Uterus (tissue), 3 donors: ENCODE measurements at regions not wholly inside any gene's neighbourhood (a gene's known extent, or its start where the extent isn't known, plus 50 kb on each side); places are given as distances from the start of the nearest gene placed in this dataset.

Experiments
- DNase-seq, 2 donors: peaks; one replicate each; pipeline ENCODE4 v3.0.0-alpha.2; 2019 to 2020
- H3K27ac ChIP-seq, 2 donors: fragments of 200-600 bp; sonication (generic); 1 replicate in 1 of 2; 2 replicates in 1 of 2; pipeline ENCODE4 v1.5.1; 2016 to 2018
- H3K27me3 ChIP-seq, 2 donors: fragments of 200-600 bp; sonication (generic); one replicate each; pipeline ENCODE4 v1.5.1; 2018 to 2019; ENCODE audit warnings: control low read depth in 1 of 2
- H3K36me3 ChIP-seq, 2 donors: fragments of 200-600 bp; sonication (generic); one replicate each; pipeline ENCODE4 v1.5.1; 2019; ENCODE audit warnings: control low read depth in 1 of 2
- H3K4me1 ChIP-seq, 2 donors: fragments of 200-600 bp; sonication (generic); one replicate each; pipeline ENCODE4 v1.5.1; 2018 to 2019; ENCODE audit warnings: control low read depth in 1 of 2
- H3K4me3 ChIP-seq, 2 donors: fragments of 200-600 bp; sonication (generic); 1 replicate in 1 of 2; 2 replicates in 1 of 2; pipeline ENCODE4 v1.5.1; 2018 to 2019; ENCODE audit warnings: mild to moderate bottlenecking in 1 of 2
- H3K9me3 ChIP-seq, 2 donors: fragments of 200-600 bp; sonication (generic); one replicate each; pipeline ENCODE4 v1.5.1; 2019; ENCODE audit warnings: control low read depth in 1 of 2
- POLR2A ChIP-seq, 2 donors: fragments of 450-650 bp; IDR thresholded peaks; one replicate each; pipeline ENCODE4 v1.6.1; 2016; ENCODE audit warnings: antibody characterized with exemption in 2 of 2, mild to moderate bottlenecking in 1 of 2, moderate library complexity in 1 of 2
- intact Hi-C: fragments of 100-400 bp; cut with DNase I; formaldehyde crosslinking; loops from one replicate; pipeline ENCODE4 v1.15.1; 2023; ENCODE audit warnings: low total_unique reads
- TF ChIP-seq, protein P1 (sequence below), 4 experiments: fragments of 200-600 bp in 2 of 4; fragments of 450-650 bp in 2 of 4; sonication (generic) in 2 of 4; IDR thresholded peaks; one replicate each; pipeline ENCODE4 v1.5.1; 2016 to 2019; ENCODE audit warnings: antibody characterized with exemption in 4 of 4, mild to moderate bottlenecking in 2 of 4, moderate library complexity in 1 of 4
- donor health status: DM: yes; HTN: yes; CAD: no.

DNA sequence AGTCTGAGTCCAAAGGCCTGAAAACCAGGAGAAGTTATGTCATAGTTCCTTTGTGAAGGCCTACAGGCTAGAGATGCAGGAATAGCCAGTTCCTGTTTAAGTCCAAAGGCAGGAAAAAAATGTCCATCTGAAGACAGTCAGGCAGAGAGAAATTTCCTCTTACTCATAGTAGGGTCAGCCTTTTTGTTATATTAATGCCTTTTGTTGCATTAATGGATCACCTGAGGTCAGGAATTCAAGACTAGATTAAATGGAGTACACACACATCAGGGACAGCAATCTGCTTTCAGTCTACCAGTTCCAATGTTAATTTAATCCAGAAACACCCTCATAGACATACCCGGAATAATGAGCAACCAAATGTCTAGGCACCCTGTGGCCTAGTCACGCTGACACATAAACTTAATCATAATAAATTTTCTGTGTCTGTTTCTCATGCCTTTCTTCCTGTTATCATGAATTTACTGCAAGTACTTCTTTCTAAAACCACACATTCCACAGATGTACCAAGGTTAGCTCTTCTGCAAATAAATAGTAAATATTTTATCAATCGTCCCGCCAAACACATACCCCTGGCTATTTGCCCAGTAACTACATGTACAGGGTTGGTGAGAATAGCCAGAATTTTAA is 703.9 kb downstream of the EFNA5 start:
- H3K27ac ChIP-seq, result no peak overlapping the region
- H3K4me1 ChIP-seq, result no peaks in the 10 kb centered on the region
- no peak for TF ChIP-seq POLR2A (IDR thresholded peaks at IDR 0.05)
- TF ChIP-seq, protein P1, sequence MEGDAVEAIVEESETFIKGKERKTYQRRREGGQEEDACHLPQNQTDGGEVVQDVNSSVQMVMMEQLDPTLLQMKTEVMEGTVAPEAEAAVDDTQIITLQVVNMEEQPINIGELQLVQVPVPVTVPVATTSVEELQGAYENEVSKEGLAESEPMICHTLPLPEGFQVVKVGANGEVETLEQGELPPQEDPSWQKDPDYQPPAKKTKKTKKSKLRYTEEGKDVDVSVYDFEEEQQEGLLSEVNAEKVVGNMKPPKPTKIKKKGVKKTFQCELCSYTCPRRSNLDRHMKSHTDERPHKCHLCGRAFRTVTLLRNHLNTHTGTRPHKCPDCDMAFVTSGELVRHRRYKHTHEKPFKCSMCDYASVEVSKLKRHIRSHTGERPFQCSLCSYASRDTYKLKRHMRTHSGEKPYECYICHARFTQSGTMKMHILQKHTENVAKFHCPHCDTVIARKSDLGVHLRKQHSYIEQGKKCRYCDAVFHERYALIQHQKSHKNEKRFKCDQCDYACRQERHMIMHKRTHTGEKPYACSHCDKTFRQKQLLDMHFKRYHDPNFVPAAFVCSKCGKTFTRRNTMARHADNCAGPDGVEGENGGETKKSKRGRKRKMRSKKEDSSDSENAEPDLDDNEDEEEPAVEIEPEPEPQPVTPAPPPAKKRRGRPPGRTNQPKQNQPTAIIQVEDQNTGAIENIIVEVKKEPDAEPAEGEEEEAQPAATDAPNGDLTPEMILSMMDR (IDR thresholded peaks at IDR 0.05), result no peak
- DNase-seq, result no peak
- intact Hi-C loops, result no loop called here
- H3K36me3 ChIP-seq, result no peaks in the 10 kb centered on the region
- no peaks in the 10 kb centered on the region for H3K27me3 ChIP-seq
- H3K9me3 ChIP-seq, result no peaks in the 10 kb centered on the region
- no peak overlapping the region for H3K4me3 ChIP-seq

DNA sequence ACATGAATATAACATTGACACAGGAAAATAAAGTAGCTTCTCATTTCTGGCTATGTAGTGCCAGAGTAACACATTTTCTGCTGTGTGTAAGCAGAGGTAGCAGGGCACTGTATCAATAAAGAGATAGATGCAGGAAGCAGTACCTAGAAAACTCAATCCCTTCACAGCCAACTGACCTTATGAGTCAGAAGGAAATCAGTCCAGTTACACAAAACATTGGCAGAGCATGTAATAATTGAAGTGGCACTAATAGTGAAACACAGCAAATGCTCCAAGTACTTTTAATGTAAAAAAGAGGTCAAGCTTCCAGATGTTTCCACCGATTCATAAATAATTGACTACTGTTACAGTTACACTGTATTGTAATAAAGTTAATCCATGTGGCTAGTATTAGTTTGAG is 706.6 kb downstream of the EFNA5 start:
- TF ChIP-seq, protein P1 (IDR thresholded peaks at IDR 0.05), result no peak
- TF ChIP-seq POLR2A (IDR thresholded peaks at IDR 0.05), result no peak
- H3K36me3 ChIP-seq, result no peaks in the 10 kb centered on the region

DNA sequence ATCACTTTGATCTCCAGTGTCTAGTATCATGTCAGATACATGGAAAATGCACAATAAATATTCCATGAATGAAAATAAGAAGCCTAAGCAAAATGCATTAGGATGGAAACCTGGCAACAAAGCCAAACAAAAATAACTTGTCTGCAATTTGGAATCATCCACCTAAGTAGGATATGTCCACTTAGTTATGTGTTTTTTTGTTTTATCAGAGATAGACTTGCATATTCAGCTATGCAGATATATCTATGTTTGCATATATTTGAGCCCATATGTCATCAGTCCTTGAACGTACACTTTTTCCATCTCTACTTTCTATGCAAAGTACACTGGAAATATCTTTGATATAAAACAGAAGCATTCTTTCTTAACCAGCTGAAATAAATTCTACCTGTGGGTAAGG is 707.1 kb downstream of the EFNA5 start:
- Histone ChIP-seq H3K36me3 (no peaks in the 10 kb centered on the region), H3K4me1 (no peaks in the 10 kb centered on the region), H3K4me3 (no peak overlapping the region), H3K9me3 (no peaks in the 10 kb centered on the region), H3K27ac (no peak overlapping the region), H3K27me3 (no peaks in the 10 kb centered on the region)
- intact Hi-C loops, result no loop called here
- DNase-seq, result no peak
- TF ChIP-seq, protein P1 (IDR thresholded peaks at IDR 0.05), result no peak
- no peak for TF ChIP-seq POLR2A (IDR thresholded peaks at IDR 0.05)

More for the DNA sequence above, 706.6 kb downstream of the EFNA5 start:
- H3K27ac ChIP-seq, result no peak overlapping the region
- no peak overlapping the region for H3K4me3 ChIP-seq
- no peaks in the 10 kb centered on the region for H3K4me1 ChIP-seq
- no peaks in the 10 kb centered on the region for H3K9me3 ChIP-seq
- no peaks in the 10 kb centered on the region for H3K27me3 ChIP-seq
- DNase-seq, result no peak
- intact Hi-C loops, result no loop called here

DNA sequence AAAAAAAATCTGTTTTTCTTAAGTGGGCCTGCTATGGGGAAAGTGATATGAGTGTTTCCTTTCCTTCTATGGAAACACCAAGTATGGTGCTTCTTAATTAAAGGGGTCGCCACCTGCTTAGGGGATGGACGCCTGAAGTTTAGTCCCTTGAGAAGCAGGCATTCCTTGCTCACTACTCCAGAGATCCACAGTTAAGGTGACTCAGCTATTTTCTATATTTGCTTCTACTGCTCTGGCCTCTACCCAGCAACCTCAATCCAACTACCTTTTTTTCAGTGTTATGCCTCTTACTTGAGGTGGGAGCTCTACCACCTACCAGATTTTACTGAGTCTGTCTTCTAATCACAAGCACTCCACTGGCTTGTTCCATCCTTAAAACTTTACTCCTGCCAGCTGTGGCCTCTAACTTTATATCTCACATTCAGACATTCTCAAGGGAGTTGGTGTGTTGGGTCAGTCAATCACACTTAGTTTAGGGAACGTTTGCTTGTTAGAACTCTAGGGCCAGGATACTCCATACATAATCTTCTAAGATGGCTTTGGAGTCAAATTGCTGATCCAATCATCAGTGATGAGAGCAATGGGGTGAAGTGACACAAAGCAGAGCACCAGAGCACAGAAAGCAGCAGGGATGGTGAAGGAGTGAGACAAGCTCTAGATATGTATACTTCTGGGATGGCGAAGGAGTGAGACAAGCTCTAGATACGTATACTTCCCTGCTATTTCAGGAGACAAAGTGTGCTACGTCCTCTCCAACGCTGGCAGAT is 708.1 kb downstream of the EFNA5 start:
- Histone ChIP-seq H3K27me3 (no peaks in the 10 kb centered on the region), H3K27ac (no peak overlapping the region), H3K4me1 (no peaks in the 10 kb centered on the region), H3K4me3 (no peak overlapping the region), H3K36me3 (no peaks in the 10 kb centered on the region), H3K9me3 (no peaks in the 10 kb centered on the region)
- DNase-seq, result no peak
- TF ChIP-seq POLR2A (IDR thresholded peaks at IDR 0.05), result no peak
- TF ChIP-seq, protein P1 (IDR thresholded peaks at IDR 0.05), result no peak
- intact Hi-C loops, result no loop called here

DNA sequence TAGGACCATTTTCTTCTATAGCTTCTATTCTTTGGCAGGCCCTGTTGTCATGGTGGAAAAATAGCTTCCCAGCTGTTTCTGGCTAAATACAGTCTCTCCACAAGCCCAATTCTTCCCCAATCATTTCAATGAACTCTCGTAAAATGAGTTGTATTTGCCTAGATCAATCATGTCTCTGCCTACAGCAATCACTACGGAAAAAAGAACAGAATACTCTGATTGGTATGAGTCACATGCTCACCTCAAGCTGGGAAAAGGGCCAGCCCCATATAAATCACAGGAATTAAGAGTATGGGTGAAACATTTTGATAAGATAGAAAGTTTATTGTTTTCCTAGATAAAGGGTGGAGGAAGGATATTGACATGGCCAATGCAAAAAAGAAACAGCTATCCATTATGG is 711.4 kb downstream of the EFNA5 start:
- H3K27ac ChIP-seq, result no peak overlapping the region
- H3K36me3 ChIP-seq, result no peaks in the 10 kb centered on the region
- H3K4me3 ChIP-seq, result no peak overlapping the region
- no peaks in the 10 kb centered on the region for H3K4me1 ChIP-seq
- TF ChIP-seq, protein P1 (IDR thresholded peaks at IDR 0.05), result no peak
- no peak for TF ChIP-seq POLR2A (IDR thresholded peaks at IDR 0.05)
- DNase-seq, result no peak
- no peaks in the 10 kb centered on the region for H3K9me3 ChIP-seq
- intact Hi-C loops, result no loop called here
- no peaks in the 10 kb centered on the region for H3K27me3 ChIP-seq
